Stomach smooth muscle (tissue), 2 donors: ENCODE measurements at regions not wholly inside any gene's neighbourhood (a gene's known extent, or its start where the extent isn't known, plus 50 kb on each side); places are given as distances from the start of the nearest gene placed in this dataset.

ENCODE experiments used
- H3K27ac ChIP-seq: one replicate; pipeline ENCODE4 v1.7.0; 2013; ENCODE audit warnings: mild to moderate bottlenecking, low read length, inconsistent platforms
- H3K27me3 ChIP-seq, 2 donors: one replicate each; pipeline ENCODE4 v1.7.0; 2013; ENCODE audit warnings: low read length in 2 of 2; ENCODE audit not compliant: insufficient read depth in 2 of 2, control insufficient read depth in 1 of 2
- H3K36me3 ChIP-seq, 2 donors: one replicate each; pipeline ENCODE4 v1.7.0; 2013; ENCODE audit warnings: low read length in 2 of 2; ENCODE audit not compliant: control insufficient read depth in 2 of 2, insufficient read depth in 2 of 2
- H3K4me1 ChIP-seq: one replicate; pipeline ENCODE4 v1.7.0; 2013; ENCODE audit warnings: low read length; ENCODE audit not compliant: control insufficient read depth, insufficient read depth
- H3K4me3 ChIP-seq, 2 donors: one replicate each; pipeline ENCODE4 v1.7.0; 2013; ENCODE audit warnings: low read length in 2 of 2
- H3K9ac ChIP-seq, 2 donors: one replicate each; pipeline ENCODE4 v1.7.0; 2013; ENCODE audit warnings: low read length in 2 of 2, mild to moderate bottlenecking in 1 of 2
- H3K9me3 ChIP-seq, 2 donors: one replicate each; pipeline ENCODE4 v1.7.0; 2013; ENCODE audit warnings: low read length in 2 of 2; ENCODE audit not compliant: control insufficient read depth in 2 of 2
- donor health status: healthy.
- donor health status: Pancreatic carcinoma.

DNA sequence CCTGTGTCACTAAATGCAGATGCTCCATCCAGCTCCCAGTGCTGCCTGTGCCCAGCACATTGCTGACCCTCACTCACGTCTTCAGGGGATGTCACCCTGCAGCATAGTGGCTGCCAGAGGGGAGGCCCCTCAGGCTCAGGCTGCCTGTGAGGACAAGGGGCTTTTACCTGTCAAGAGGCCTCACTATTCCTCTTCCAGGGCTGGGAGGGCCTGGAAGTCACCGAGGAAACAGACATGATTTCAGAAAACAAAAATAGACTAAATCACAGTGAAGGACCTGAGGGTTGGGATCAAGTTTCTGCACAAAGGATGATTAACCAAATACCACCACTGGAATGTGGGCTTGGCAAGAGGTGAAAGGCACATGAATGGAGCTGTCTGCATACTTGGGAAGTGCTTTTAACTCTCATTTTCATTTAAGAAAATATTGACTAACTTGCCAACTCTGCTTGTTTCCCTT, 1202.3 kb downstream of the BCL11B start:
- Histone ChIP-seq H3K4me3 (no peak overlapping the region), H3K9me3 (peaks cover 0 to 6% of the 10 kb centered on the region in 2 donors), H3K4me1 (no peaks in the 10 kb centered on the region), H3K36me3 (no peaks in the 10 kb centered on the region), H3K9ac (no peak overlapping the region), H3K27me3 (no peaks in the 10 kb centered on the region), H3K27ac (no peak overlapping the region)

DNA sequence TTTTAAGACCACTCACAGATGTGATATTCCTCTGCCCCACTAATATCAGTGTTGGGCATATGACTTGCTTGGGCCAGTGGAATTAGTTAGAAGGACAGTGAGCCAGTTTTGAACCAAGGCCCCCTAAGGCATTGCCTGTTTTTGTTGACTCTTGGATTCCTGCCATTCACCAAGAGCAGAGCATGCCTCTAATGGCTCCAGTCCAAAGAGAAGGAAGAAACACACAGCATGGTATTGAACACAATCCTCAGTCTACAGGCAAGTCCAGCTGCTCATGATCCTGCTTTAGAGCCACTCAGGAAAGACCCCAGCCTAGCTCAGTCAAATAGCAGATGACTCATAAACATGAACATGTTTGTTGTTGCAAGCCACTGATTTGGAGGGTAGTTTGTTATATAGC, 1201.5 kb downstream of the BCL11B start:
- Histone ChIP-seq H3K27ac (no peak overlapping the region), H3K9ac (no peak overlapping the region), H3K4me1 (no peaks in the 10 kb centered on the region), H3K4me3 (no peak overlapping the region), H3K27me3 (no peaks in the 10 kb centered on the region), H3K36me3 (no peaks in the 10 kb centered on the region), H3K9me3 (peaks cover 0 to 4% of the 10 kb centered on the region in 2 donors)

DNA sequence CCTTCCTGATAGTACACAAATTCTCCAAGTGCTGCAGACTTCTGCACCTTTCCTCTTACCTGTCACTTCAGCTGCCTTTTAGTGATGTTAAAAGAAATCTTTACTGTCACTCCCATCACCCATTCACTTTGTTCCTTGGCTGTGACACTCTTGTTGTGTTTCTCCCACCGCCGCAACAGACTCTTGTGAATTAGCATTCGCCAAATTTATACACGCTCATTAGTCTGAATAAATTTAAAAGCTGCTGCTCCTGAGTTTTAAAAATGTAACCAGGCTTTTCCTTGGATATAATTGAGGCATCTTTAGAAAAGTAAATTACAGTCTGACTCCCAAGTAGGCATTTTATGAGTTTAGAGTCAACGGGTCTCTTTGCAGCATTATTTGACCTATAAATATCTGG, 1197.9 kb downstream of the BCL11B start:
- Histone ChIP-seq H3K4me1 (no peaks in the 10 kb centered on the region), H3K27ac (no peak overlapping the region), H3K36me3 (no peaks in the 10 kb centered on the region), H3K9me3 (peaks cover 0 to 4% of the 10 kb centered on the region in 2 donors), H3K4me3 (no peak overlapping the region), H3K27me3 (no peaks in the 10 kb centered on the region), H3K9ac (no peak overlapping the region)

DNA sequence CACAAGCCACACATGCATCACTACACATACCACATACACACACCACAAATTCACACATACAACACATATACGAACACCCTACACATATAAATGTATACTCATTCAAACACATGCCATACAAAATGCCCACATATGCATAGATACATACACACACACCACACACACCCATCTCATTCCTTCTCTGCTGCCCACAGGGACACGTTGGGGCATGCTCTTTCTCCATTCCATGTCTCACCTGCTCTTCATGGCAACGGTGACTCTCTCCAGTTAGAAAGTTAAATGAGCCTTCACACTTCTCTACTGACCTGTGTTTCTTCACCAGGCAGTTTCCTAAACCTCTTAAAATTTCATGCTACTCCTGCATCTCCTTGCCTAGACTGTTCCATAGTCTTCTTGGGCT, 1194.8 kb downstream of the BCL11B start:
- no peaks in the 10 kb centered on the region for H3K4me1 ChIP-seq
- H3K27ac ChIP-seq = no peak overlapping the region
- H3K9ac ChIP-seq = no peak overlapping the region
- H3K4me3 ChIP-seq = no peak overlapping the region
- H3K9me3 ChIP-seq = no peaks in the 10 kb centered on the region
- H3K27me3 ChIP-seq = no peaks in the 10 kb centered on the region
- no peaks in the 10 kb centered on the region for H3K36me3 ChIP-seq

DNA sequence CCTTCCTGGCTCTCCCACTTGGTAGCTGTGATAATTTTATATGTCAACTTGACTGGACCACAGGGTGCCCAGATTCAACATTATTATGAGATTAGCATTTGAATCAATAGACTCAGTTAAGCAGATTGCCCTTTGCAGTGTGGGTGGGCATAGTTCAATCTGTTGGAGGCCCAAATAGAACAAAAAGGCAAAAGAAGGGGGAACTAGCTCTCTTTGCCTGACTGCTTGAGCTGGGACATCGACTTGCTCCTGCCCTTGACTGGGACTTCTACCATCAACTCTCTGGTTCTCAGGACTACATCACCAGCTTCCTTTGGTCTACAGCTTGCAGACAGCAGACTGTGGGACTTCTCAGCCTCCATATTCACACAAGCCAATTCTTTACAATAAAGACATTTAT, 1189.2 kb downstream of the BCL11B start:
- Histone ChIP-seq H3K9ac (no peak overlapping the region), H3K9me3 (no peaks in the 10 kb centered on the region), H3K27ac (no peak overlapping the region), H3K27me3 (peaks cover 0 to under 1% of the 10 kb centered on the region in 2 donors), H3K4me1 (no peaks in the 10 kb centered on the region), H3K36me3 (no peaks in the 10 kb centered on the region), H3K4me3 (no peak overlapping the region)

DNA sequence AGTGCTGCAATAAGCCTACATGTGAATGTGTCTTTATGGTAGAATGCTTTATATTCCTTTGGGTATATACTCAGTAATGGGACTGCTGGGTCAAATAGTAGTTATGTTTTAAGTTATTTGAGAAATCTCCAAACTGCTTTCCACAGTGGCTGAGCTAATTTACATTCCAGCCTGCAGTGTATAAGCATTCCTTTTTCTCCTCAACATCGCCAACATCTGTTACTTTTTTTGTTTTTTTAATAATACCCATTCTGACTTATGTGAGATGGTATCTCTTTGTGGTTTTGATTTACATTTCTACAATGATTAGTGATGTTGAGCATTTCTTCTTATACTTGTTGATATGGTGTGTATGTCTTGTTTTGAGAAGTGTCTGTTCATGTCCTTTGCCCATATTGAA, 1186.2 kb downstream of the BCL11B start:
- Histone ChIP-seq H3K36me3 (no peaks in the 10 kb centered on the region), H3K27me3 (peaks cover 0 to 2% of the 10 kb centered on the region in 2 donors), H3K4me1 (no peaks in the 10 kb centered on the region), H3K9ac (no peak overlapping the region), H3K9me3 (no peaks in the 10 kb centered on the region), H3K4me3 (no peak overlapping the region), H3K27ac (no peak overlapping the region)

DNA sequence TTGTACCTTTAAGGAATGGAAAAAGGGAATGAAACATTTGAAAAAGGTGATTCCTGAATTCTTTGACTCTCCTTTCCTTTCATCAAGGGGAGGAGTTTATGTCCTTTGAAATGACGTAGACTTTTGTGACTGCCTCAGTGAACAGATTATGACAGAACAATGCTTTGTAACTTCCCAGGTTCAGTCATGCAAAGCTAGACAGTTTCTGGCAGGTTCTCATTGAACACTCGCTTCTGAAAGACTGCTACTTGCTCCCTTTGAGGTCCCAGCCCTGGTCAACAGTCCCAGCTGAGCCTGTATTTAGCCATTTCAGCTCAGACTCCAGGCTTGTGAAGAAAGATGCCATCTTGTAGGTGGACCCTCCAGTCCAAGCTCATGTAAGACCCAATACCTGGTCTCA, 1178.9 kb downstream of the BCL11B start:
- Histone ChIP-seq H3K9ac (no peak overlapping the region), H3K9me3 (peaks cover 0 to 3% of the 10 kb centered on the region in 2 donors), H3K27me3 (peaks cover 0 to 3% of the 10 kb centered on the region in 2 donors), H3K4me1 (no peaks in the 10 kb centered on the region), H3K4me3 (no peak overlapping the region), H3K36me3 (no peaks in the 10 kb centered on the region), H3K27ac (no peak overlapping the region)

DNA sequence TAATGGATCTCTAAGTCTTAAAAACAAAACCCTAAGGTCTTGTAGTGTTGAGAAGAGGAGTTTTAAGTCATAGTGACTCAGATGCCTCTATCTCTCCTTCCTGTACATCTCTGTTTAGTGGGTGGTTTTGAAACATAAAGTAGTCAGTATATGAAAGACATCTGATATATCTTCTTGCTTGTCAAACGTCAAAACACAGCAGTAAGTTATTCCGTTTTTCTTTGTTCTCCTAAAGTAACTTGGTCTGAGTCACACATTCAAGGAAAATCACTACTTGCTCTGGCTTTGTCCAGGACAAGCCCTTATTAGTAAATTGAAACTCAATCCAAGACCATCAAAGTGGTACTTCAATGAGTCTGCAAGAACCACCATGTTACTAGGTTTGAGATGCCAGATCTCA, 1172.5 kb downstream of the BCL11B start:
- H3K9ac ChIP-seq = no peak overlapping the region
- H3K4me1 ChIP-seq = no peaks in the 10 kb centered on the region
- no peaks in the 10 kb centered on the region for H3K27me3 ChIP-seq
- no peaks in the 10 kb centered on the region for H3K9me3 ChIP-seq
- H3K36me3 ChIP-seq = no peaks in the 10 kb centered on the region
- no peak overlapping the region for H3K4me3 ChIP-seq
- H3K27ac ChIP-seq = no peak overlapping the region

DNA sequence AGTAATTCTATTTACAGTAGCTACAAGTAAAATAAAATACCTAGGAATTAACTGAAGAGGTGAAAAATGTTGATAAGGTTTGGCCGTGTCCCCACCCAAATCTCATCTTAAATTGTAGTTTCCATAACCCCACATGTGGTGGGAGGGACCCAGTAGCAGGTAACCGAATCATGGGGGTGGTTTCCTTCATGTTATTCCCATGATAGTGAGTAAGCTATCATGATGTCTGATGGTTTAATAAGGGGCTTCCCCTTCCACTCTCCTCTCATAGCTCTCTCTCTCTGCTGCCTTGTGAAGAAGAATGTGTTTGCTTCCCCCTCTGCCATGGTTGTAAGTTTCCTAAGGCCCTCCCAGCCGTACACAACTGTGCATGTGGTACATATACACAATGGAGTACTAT, 1170.7 kb downstream of the BCL11B start:
- H3K9me3 ChIP-seq = no peaks in the 10 kb centered on the region
- no peak overlapping the region for H3K27ac ChIP-seq
- H3K9ac ChIP-seq = no peak overlapping the region
- no peaks in the 10 kb centered on the region for H3K27me3 ChIP-seq
- no peak overlapping the region for H3K4me3 ChIP-seq
- H3K36me3 ChIP-seq = no peaks in the 10 kb centered on the region
- no peaks in the 10 kb centered on the region for H3K4me1 ChIP-seq

DNA sequence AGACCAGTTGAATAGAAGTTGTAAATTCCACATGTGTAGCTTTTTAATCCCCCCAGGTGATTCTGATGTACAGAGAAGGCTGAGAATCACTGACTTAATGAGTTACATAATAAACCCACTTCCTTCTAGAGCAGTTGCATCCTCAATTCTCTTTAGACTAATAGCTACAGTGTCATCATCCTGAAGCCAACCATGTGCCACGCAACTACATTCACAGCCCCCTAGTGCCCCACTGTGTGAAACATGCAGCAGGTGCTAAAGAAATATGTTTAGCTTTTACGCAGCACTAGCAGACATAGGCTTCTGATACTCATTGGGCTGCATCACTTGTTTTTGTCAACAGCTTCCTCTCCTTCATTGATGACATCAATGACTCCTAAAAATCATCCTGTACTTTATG, 1168.3 kb downstream of the BCL11B start:
- no peaks in the 10 kb centered on the region for H3K4me1 ChIP-seq
- H3K9ac ChIP-seq = no peak overlapping the region
- H3K4me3 ChIP-seq = no peak overlapping the region
- H3K9me3 ChIP-seq = no peaks in the 10 kb centered on the region
- H3K27me3 ChIP-seq = no peaks in the 10 kb centered on the region
- H3K36me3 ChIP-seq = no peaks in the 10 kb centered on the region
- H3K27ac ChIP-seq = no peak overlapping the region

DNA sequence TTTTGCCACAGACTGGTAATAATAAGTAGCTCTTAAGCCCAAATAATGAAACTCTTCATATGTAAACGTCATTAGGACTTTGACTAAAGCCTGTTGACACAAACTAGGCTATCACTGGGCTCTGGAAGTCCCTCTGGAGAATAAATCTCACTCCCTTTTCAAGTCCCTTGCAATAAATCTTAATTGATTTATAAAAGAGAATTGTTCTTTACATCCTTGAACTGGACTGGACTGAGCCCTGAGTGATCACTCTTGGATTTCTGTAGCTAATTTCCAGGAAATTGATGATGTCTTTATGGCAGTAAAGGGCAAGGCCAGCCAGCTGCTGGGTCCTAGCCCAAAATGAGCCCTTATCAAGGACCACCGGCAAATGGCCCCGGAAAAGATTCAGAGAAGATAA, 1162.7 kb downstream of the BCL11B start:
- Histone ChIP-seq H3K9me3 (no peaks in the 10 kb centered on the region), H3K27me3 (no peaks in the 10 kb centered on the region), H3K27ac (no peak overlapping the region), H3K36me3 (no peaks in the 10 kb centered on the region), H3K9ac (no peak overlapping the region), H3K4me1 (no peaks in the 10 kb centered on the region), H3K4me3 (no peak overlapping the region)
